Keratinocyte (primary cell): ENCODE measurements at regions not wholly inside any gene's neighbourhood (a gene's known extent, or its start where the extent isn't known, plus 50 kb on each side); places are given as distances from the start of the nearest gene placed in this dataset.

Experiments used
- DNase-seq: peaks from one replicate; pipeline ENCODE4 v3.0.0-alpha.2; 2011; ENCODE audit warnings: low read depth, missing footprints, low spot score
- FAIRE-seq: peaks from 2 replicates; lab custom pipeline; 2011; peaks lifted over from hg19 to GRCh38; lab: Jason Lieb, UNC
- H2AFZ ChIP-seq: 2 replicates; pipeline ENCODE4 v1.6.0; 2012; ENCODE audit warnings: low read length, control low read depth, inconsistent platforms; ENCODE audit not compliant: control insufficient read depth
- H3K27ac ChIP-seq: 2 replicates; pipeline ENCODE4 v1.5.1; 2011; ENCODE audit warnings: low read length; ENCODE audit not compliant: control insufficient read depth, insufficient read depth
- H3K27me3 ChIP-seq: 3 replicates; pipeline ENCODE4 v1.6.0; 2011; ENCODE audit warnings: low read length; ENCODE audit not compliant: control insufficient read depth, insufficient read depth; ENCODE audit errors: extremely low read depth
- H3K36me3 ChIP-seq, 2 experiments: 2 replicates in 1 of 2; 3 replicates in 1 of 2; pipeline ENCODE4 v1.5.1; 2011; ENCODE audit warnings: low read length in 2 of 2, mild to moderate bottlenecking in 1 of 2; ENCODE audit not compliant: control insufficient read depth in 2 of 2, insufficient read depth in 2 of 2; ENCODE audit errors: extremely low read depth in 1 of 2
- H3K4me1 ChIP-seq: 3 replicates; pipeline ENCODE4 v1.5.1; 2011; ENCODE audit warnings: low read length; ENCODE audit not compliant: control insufficient read depth, insufficient read depth; ENCODE audit errors: extremely low read depth
- H3K4me2 ChIP-seq: 3 replicates; pipeline ENCODE4 v1.6.0; 2011; ENCODE audit warnings: low read depth, low read length; ENCODE audit not compliant: control insufficient read depth, insufficient read depth; ENCODE audit errors: extremely low read depth
- H3K4me3 ChIP-seq, 3 experiments: fragments of 200-600 bp in 1 of 3; sonication (generic) in 1 of 3; 2 replicates in 2 of 3; 3 replicates in 1 of 3; pipeline ENCODE4 v1.5.1; 2011 to 2016; ENCODE audit warnings: low read length in 3 of 3, mild to moderate bottlenecking in 3 of 3, control low read depth in 2 of 3, inconsistent platforms in 1 of 3, low read depth in 1 of 3, mixed read lengths in 1 of 3, mixed run types in 1 of 3, moderate library complexity in 1 of 3; ENCODE audit not compliant: control insufficient read depth in 2 of 3, insufficient read depth in 2 of 3; ENCODE audit errors: extremely low read depth in 1 of 3
- H3K79me2 ChIP-seq: 2 replicates; pipeline ENCODE4 v1.6.0; 2012; ENCODE audit warnings: low read length; ENCODE audit not compliant: control insufficient read depth, insufficient read depth
- H3K9ac ChIP-seq: 3 replicates; pipeline ENCODE4 v1.6.0; 2011; ENCODE audit warnings: low read length; ENCODE audit not compliant: control insufficient read depth, insufficient read depth; ENCODE audit errors: extremely low read depth
- H3K9me1 ChIP-seq: 3 replicates; pipeline ENCODE4 v1.6.0; 2011; ENCODE audit warnings: low read length; ENCODE audit not compliant: control insufficient read depth, insufficient read depth; ENCODE audit errors: extremely low read depth
- H3K9me3 ChIP-seq: 2 replicates; pipeline ENCODE4 v1.5.1; 2012; ENCODE audit warnings: low read depth, low read length; ENCODE audit not compliant: control insufficient read depth
- H4K20me1 ChIP-seq: 3 replicates; pipeline ENCODE4 v1.6.0; 2011; ENCODE audit warnings: low read length; ENCODE audit not compliant: control insufficient read depth, insufficient read depth; ENCODE audit errors: extremely low read depth
- CTCF ChIP-seq, 3 experiments: IDR thresholded peaks in 1 of 3; conservative IDR thresholded peaks in 1 of 3; optimal IDR thresholded peaks in 1 of 3; 2 replicates in 2 of 3; 3 replicates in 1 of 3; pipeline versions ENCODE3 to v1.5.1; 2011; ENCODE audit warnings: low read length in 3 of 3, mild to moderate bottlenecking in 3 of 3, moderate library complexity in 2 of 3, control low read depth in 1 of 3, inconsistent platforms in 1 of 3; ENCODE audit not compliant: insufficient read depth in 2 of 3; ENCODE audit errors: extremely low read depth in 1 of 3
- EZH2 ChIP-seq: IDR thresholded peaks from one replicate; pipeline ENCODE4 v1.6.1; 2012; ENCODE audit warnings: inconsistent platforms, mild to moderate bottlenecking, low read length, moderate library complexity
- dilution Hi-C: fragments of 300-500 bp; cut with MboI; formaldehyde crosslinking; loops from one replicate; pipeline ENCODE4 v1.7.0; 2020; ENCODE audit warnings: low sequenced_read_pairs; ENCODE audit not compliant: extremely low pct_ligation_motif_present

GRCh38 chr6:21375151-21376116, 218.1 kb upstream of the SOX4 start:
- Histone ChIP-seq H2AFZ (no peak overlapping the region), H3K4me3 (no peak overlapping the region), H3K79me2 (no peaks in the 10 kb centered on the region), H3K9ac (no peak overlapping the region), H3K9me1 (no peaks in the 10 kb centered on the region), H3K36me3 (no peaks in the 10 kb centered on the region), H3K4me1 (peaks cover 9% of the 10 kb centered on the region), H3K27me3 (no peaks in the 10 kb centered on the region), H3K9me3 (no peaks in the 10 kb centered on the region), H4K20me1 (no peaks in the 10 kb centered on the region), H3K4me2 (no peak overlapping the region), H3K27ac (no peak overlapping the region)
- dilution Hi-C loops = no loop called here
- no peak for FAIRE-seq
- no peak for DNase-seq
- TF ChIP-seq EZH2 (no peak), CTCF (optimal IDR thresholded peaks at IDR 0.05 in 1 of 3, IDR thresholded peaks at IDR 0.05 in 1 of 3, conservative IDR thresholded peaks at IDR 0.05 in 1 of 3; ENCODE audit: extremely low read depth in 1 of 3, insufficient read depth in 2 of 3, low read length in 3 of 3) (no peak)

GRCh38 chr6:21377356-21377755, 216.2 kb upstream of the SOX4 start:
- no peaks in the 10 kb centered on the region for H3K79me2 ChIP-seq
- FAIRE-seq (no peak), DNase-seq (no peak)
- no peaks in the 10 kb centered on the region for H3K27me3 ChIP-seq
- no peak overlapping the region for H2AFZ ChIP-seq
- no peak overlapping the region for H3K9ac ChIP-seq
- H3K27ac ChIP-seq = no peak overlapping the region
- no peaks in the 10 kb centered on the region for H3K36me3 ChIP-seq
- no peak for TF ChIP-seq CTCF (optimal IDR thresholded peaks at IDR 0.05 in 1 of 3, IDR thresholded peaks at IDR 0.05 in 1 of 3, conservative IDR thresholded peaks at IDR 0.05 in 1 of 3; ENCODE audit: extremely low read depth in 1 of 3, insufficient read depth in 2 of 3, low read length in 3 of 3)
- no peak for TF ChIP-seq EZH2
- H3K4me3 ChIP-seq = no peak overlapping the region
- H3K4me2 ChIP-seq = no peak overlapping the region
- H3K9me3 ChIP-seq = no peaks in the 10 kb centered on the region
- no peaks in the 10 kb centered on the region for H3K4me1 ChIP-seq
- H3K9me1 ChIP-seq = no peaks in the 10 kb centered on the region
- H4K20me1 ChIP-seq = no peaks in the 10 kb centered on the region
- dilution Hi-C loops = no loop called here
